ENCODE measurements at regions not wholly inside any gene's neighbourhood (a gene's known extent, or its start where the extent isn't known, plus 50 kb on each side); places are given as distances from the start of the nearest gene placed in this dataset.

DNA sequence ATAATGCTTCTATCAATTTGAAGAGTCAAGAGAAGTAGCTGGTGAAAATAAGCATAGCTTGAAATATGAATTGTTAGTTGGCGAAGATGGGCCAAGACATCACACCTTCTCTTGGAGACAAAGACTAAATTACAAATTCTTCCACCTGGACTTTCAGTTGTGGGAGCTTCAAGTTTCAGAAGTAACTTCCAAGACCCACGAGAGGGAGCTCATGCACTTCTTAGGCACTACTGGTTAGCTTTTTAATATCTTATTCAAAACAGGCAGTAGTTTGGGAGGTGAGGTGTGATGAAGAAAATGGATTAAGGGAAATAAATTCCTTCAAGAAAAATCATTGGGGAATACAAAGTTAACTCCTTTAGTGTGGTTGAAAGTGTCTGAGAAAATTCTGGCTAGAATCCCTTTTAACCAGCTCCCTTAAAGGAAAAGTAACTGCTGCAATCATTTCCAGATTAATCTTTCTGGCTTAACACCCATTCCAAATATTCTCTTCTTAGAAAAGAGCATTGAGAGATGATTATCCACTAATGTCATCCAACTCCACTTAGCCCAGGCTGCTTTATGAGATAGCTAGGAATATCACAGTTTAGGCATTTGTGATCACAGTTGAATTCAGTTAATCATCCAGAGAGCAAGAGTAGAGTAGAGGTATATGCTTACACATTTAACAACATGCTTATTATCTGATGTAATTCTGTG is 139.5 kb upstream of the DMRTA1 start:
- DNase-seq = no peak

DNA sequence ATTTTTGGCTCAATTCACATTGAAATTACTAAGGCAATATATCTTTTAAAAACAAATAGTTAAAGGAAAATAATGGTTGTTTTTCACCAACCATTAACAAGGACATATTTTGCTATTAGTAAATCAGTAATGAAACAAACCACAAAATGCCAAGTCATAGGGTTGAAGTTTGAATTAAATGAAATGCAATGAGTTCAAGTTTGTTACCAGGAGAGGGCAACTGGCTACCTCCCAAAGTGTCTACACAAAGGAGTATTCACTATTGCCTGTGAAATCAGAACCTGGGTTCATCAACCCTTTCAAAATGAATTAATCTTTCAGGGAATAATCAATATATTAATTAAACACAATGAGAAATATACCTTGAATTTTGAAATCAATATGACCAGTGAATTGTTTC is 138.4 kb upstream of the DMRTA1 start:
- no peak for DNase-seq

DNA sequence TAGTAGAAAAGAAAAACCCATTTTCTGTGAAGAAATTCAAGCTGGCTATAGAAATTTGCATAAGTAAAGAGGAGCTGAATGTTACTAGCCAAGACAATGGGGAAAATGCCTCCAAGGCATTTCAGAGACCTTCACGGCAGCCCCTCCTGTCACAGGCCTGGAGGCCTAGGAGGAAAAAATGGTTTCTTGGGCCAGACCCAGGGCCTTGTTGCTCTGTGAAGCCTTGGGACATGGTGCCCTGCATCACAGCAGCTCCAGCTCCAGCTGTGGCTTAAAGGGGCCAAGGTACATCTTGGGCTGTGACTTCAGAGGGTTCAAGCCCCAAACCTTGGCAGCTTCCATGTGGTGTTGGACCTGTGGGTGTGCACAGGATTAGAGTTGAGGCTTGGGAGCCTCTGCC is 130.0 kb upstream of the DMRTA1 start:
- no peak for DNase-seq

DNA sequence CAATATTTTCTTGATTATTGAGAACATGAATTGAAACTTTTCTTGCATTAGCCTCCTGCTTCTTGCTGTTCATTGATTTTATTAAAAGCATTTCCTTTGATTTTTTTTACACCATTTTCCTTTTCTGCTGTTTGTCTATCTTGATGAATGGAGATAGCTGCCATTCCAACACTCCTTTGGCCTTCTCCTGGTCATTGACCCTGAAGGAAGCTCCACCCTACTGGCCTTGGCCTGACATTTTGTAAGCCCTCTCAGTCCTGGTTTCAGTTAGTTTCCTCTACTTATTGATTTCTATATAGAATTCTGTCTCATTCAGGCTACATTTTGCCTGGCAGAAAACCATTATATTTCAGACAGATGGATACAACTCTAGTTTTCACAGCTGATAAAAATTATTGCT is 115.1 kb upstream of the DMRTA1 start:
- no peak for DNase-seq

DNA sequence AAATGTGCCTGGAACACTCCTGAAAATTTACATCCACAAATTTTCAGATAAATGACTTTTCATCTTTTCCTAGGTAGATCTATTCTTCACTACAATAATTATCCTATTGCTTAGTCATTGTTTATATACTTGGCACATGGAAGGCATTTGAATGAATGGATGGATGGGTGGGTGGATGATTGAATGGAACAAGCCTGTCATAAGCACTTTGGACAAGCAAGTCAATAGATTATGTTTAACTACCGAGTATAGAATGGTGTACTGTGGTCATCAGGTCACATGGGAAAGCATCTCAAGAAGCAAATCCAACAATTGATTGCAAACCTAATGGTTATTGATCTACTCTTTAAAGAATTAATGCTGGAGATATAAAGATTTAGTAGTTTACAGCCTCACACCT is 114.4 kb upstream of the DMRTA1 start:
- DNase-seq = no peak

DNA sequence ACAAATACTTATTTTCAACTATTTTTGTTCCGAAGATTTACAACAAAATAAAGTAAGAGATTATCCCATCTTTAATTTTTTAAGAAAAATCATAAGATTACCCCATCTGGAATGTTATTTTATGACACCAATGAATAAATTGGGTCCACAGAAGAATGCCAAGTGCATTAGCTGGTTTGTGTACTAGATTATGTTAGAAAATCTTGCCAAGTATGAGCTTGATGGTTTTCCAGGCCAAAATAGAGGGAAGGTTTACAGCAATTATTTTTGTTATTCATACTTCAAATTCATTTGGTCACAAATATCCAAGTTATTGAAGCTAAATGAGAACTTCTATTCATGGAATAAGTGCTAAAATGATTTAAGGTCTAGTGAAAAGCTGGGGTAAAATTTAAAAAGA is 109.4 kb upstream of the DMRTA1 start:
- DNase-seq = no peak

DNA sequence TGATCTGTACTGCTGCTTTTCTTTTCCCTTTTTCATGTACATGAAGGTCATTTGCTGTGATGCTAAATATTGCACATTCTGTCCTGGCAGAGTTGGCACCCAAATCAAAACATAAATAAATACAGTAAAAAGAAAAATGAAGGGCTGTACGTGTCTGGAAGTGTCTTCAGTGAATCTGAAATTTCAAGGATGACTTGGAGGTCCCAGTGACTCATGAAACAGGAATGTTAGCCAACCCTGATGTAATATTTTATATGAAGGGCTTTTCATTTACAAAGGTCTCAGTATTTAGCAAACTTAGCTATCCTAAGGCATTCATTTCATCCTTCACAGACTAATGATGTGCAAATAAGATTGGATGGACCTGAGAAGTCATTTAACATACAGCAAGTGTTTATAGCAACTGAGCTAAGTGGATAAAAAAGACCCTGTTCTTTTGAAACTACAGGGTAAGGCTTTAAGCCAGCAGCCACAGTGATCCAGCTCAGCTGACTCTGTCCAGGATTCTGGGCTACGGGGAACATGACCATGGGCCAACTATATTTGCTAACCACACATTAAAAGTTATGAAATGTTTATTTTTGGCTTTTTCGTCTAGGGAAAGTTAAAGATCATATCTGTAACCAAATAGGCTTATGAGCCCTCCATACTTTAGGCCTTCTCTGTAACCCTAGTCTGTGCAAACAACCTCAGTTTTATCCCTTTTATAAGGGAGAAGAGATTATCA is 104.0 kb upstream of the DMRTA1 start:
- DNase-seq = no peak

DNA sequence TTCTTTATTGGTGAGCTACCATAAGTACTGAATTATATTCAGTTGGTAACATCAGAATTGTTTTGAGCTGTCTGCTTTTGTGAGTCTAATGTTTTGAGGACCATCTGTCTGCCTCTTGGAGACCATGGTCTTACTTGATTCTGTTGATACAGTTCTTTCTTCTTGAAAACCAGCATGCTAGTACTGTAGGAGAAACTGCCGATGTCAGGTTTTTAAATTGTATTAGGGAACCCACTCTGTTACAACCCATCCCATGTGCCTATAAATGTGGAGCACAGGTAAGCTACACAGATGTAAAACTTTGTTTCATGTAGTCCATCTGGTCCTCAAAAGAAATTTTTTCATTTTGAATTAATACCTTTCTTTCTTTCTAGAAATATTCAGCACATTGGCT is 103.4 kb upstream of the DMRTA1 start:
- DNase-seq = no peak

DNA sequence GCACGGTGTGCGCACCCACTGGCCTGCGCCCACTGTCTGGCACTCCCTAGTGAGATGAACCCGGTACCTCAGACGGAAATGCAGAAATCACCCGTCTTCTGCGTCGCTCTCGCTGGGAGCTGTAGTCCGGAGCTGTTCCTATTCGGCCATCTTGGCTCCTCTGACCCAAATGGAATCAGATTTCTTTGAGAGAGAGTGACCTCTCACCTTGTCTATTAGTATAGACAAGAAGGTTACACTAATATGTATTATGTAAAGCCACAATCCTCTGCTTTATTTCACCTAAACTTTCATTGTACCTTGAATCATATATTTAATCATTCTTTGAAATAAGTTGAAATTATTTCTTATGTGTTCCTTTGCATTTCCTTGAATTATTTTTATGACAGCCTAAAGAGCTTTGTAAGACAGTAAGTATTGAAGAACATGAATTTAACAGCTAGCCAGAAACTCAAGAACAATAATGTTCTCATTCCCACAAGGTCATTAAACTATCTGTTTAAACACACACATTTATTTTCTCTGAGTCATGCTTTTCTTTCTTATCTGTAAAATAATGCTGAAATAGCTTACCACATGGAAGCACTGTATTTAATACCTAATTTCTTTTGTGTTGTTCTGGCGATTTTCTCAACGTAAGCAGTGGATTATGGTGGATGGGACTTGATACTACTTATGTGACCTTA is 91.8 kb upstream of the DMRTA1 start:
- no peak for DNase-seq

DNA sequence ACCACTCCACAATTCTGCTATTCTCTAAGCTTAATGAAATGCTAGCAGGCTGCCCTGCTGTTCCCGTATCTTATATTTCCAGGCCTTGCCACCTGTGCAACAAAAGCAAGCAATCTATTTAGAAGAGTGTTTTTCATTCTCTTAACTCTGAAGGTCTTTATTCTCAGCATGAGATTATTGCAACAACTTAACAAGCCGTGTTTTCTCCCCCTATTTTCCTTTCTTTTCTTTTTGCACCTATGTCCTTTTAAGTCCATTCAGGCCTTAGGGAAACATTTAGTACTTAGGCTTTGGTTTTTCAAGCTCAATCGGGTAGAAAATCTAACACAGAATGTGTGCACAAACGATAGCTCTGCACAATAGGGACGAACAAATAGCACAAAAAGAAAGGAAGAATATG is 89.6 kb upstream of the DMRTA1 start:
- DNase-seq = no peak

DNA sequence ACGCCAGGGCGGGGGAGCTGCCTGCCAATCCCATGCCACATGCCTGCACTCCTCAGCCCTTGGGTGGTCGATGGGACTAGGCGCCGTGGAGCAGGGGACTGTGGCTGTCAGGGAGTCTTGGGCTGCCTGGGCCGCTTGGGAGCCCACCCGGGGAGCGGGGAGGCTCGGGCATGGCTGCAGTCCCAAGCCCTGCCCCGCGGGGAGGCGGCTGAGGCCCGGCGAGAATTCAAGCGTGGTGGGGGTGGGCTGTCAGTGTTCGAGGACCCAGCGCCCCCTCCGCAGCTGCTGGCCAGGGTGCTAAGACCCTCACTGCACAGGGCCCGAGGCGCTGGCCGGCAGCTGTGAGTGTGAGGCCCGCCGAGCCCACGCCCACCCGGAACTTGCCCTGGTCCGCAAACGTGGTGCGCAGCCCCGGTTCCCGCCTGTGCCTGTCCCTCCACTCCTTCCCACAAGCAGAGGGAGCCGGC is 83.2 kb upstream of the DMRTA1 start:
- DNase-seq = no peak

DNA sequence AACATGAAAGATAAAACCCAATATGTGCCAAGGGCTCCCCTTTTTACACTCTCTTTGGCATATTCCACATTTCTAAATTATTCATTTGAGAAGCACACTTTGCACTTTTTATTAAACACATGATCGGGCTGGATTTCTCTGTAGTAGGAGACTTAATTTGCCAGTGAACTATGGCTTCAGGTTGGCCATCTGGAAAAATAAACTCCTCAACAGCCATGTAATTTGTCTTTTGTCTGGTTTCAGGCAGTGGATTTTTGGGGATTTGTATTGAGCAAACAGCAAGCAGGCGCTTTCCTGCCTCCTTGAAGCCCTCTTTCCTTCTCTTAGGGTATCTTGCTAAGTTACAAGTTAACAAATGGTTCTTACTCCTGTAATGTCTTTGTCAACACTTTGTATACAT is 73.0 kb upstream of the DMRTA1 start:
- no peak for DNase-seq

DNA sequence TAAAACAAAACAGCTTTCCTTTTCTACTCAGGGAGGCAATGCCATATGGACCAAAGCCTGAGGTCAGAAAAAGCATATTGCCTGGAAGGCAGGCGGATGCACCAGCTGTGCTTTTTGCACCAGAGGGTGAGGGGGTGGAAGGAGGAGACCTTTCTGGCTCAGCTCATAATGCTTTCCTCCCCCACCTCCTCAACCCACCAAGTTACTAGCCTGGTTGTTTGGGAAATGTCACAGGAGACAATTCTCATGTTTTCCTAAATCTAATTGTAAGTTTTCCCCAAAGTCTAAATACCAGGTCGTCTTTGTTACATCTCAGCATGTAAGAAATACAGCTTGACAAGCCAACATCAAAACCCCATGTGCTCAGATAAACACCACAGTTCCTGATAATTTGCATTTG is 72.6 kb upstream of the DMRTA1 start:
- DNase-seq = no peak

DNA sequence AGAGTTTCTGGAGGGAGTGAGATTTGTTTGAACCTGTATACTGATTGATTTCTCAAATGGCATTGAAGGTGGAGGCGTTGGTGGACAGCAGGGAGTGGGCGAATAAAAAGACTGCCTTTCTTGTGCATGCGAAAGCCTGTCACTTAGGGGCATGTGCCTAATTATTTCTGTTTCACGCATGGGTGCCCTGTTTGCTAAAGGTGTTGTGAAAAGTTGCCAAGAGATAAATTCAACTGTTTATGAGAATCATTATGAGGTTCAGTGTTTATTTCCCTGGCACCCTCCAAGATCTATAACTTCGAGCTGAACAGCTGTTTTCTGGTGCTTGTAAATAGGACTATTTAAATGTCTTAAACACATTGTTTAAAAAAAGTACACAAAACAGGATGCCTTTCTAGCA is 67.4 kb upstream of the DMRTA1 start:
- no peak for DNase-seq

DNA sequence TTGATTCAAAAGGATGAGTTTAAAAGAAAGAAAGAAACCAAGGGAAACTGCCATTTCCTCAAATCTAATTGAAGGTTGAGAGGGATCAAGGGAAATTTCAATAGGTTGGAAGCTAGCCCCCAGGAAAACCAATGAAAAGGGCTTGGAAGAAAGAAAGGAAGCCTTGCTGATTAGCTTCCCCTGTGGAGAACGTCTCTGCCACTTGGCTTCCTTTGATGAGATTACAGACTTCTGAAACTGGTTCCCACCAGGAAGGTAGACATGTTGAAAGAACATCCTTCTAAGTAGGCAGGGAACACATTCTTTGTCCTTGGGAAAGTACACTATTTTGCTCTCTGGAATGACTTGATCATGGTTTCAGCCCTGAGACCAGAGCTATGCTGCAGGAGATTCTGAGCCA is 65.5 kb upstream of the DMRTA1 start:
- no peak for DNase-seq

DNA sequence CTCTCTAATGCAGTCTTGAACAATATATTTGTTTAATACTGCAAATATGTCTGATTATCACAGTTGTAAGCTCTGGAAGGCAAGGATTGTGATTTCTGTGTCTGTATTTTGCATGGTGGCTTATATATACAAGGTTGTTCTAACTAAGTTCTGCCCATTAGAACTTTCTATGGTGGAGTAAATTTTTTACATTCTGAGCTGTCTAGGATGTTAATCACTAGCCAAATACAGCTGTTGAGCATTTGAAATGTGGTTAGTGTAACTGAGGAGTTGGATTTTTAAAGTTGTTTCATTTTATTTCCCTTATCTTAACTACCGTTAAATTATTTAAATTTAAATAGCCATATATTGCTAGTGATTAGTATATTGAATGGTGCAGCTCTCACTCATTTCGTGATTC is 64.3 kb upstream of the DMRTA1 start:
- no peak for DNase-seq

DNA sequence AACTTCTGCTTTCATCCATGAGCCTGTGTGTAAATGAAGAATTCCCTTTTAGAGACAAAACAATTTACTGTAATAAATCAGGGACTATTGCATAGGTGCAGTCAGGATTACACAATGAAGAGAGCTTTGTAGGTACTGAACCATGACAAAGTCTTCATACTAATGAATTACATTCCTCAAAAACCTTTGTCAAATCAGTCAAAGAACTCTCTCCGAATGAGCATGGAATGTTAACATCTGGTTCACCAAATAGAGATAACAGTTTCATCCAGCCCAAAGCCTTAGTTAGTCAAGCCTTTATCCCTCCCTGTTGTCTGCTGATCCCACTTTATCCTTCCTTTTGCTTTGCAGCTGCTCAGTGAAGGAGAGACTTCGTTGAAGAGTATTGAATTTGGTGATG is 62.9 kb upstream of the DMRTA1 start:
- DNase-seq = no peak

DNA sequence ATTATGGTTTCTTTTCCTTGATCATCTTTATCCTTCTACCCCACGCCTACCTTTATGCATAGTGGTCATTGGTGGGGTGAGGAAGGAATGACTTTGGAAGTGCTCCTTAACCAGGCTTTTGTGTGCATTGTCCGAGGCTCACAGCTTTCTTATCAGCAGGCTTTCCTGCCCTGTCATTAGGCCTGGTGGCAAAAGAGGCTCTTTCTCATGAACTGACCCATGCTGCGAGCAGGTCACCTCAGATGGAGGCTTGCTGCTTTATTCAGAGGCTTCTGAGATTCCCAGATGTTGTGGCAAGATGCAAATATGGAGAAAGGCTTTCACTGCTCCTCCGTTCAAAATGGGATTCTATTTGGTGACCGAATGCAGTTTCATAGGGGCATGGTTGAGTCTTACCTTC is 57.4 kb upstream of the DMRTA1 start:
- no peak for DNase-seq

DNA sequence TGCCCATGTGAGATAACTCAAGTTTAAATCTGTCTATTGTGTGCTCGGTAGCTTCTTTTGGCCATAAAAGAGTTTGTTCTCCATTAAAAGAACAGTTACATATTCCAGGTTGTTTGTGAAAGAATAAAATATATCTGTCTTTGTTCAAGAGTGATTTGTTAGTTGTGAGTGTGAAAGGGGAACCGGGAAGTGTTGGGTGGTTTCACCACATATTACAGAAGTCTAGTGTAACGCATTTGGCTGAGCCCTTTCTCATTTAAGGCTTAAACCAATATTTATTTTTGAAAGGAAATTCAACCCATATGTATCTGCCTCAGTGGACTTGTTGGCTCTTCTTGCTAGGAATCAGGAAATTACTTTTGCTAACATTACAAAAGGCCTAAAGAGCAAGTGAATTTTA is 54.1 kb upstream of the DMRTA1 start:
- no peak for DNase-seq

DNA sequence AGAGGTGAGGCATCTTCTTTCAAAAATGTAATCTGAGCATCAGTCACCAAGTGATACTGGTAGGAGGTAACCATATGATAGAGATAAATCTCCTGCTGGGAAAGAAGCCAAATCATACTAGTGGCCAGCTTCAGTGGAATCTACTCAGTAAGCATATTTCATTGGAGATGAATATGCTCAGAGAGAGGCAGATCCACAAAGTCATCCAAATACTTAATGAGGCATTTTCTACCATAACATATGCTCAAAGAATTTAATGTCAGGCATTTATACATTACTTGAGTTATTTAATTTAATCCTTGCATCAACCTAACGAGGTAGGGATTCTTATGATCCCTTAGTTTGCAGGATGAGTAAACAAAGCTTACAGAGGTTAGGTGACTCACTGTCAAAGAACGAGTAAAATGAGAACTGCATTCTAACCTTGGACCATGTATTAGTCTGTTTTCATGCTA is 50.9 kb upstream of the DMRTA1 start:
- no peak for DNase-seq
